SHP77 (cell line): ENCODE measurements at regions not wholly inside any gene's neighbourhood (a gene's known extent, or its start where the extent isn't known, plus 50 kb on each side); places are given as distances from the start of the nearest gene placed in this dataset.
"Not testable (repeated sequence)": the region's sequence is repeated elsewhere in the genome, so short reads cannot be mapped to it uniquely, and the experiment has no call there.

ENCODE experiments used
- DNase-seq, 2 experiments: peaks; one replicate each; lab custom pipeline; 2025; lab: John Stamatoyannopoulos, UW

- no peak for DNase-seq
Observed at GRCh38 chr4:30837861-30838260, 117.7 kb downstream of the PCDH7 start.

DNA sequence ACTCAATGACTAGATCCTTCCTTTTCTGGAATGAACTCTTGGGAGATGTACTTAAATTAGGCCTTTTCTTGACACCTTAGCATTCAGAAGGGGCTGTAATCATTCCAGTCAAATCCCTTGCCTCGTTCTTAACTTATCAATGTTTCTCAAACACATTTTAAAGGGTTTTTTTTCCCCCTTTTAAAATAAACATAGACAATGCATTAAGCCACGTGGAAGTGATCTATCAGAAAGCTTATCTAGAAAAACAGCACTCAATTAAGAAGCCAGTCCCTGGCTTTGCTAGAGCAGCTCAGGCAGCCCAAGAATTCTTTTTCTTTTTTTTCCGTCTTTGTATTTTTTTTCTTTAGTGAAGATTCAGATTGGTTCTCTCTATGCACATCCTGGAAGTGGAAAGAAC is 118.2 kb downstream of the PCDH7 start:
- no peak for DNase-seq

GRCh38 chr4:30839583-30840520 is 119.7 kb downstream of the PCDH7 start:
- no peak for DNase-seq

DNA sequence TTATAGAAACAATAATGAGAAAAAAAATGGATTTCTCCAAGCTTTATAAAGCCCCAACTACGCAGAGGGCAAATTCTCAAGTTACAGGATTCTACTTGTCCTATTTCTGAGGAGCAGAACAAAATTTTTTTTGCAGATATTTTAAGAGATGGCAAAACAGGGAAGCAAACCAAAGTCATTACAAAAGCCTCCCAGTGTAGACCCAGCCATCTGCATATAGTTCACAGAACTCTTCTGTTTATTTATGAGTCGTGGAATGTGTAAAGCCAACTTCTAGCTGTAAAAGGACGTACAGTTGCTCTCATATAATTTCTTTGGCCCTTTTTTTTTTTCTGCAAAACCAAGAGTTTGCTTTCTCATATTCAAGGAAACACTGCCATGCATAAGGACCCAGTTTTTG is 120.4 kb downstream of the PCDH7 start:
- DNase-seq: no peak

DNA sequence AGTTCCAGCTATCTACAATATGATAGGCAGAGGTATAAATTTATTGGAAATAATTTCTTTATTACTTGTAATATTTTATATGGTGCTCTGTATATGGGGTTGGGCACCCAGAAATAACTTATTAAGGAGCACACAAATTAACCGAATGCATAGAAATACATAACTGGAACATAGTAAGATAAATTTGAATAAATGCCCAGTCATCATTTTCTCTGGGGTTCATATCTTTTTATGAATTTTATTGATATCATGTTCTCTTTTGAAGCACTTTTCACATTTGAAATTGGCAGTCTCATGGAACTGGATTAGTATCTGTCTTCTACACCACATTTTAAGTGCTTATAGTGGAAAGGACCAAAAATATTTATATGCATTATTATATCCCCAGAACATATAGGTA is 122.0 kb downstream of the PCDH7 start:
- no peak for DNase-seq

GRCh38 chr4:30842689-30843088 is 122.5 kb downstream of the PCDH7 start:
- no peak for DNase-seq

DNA sequence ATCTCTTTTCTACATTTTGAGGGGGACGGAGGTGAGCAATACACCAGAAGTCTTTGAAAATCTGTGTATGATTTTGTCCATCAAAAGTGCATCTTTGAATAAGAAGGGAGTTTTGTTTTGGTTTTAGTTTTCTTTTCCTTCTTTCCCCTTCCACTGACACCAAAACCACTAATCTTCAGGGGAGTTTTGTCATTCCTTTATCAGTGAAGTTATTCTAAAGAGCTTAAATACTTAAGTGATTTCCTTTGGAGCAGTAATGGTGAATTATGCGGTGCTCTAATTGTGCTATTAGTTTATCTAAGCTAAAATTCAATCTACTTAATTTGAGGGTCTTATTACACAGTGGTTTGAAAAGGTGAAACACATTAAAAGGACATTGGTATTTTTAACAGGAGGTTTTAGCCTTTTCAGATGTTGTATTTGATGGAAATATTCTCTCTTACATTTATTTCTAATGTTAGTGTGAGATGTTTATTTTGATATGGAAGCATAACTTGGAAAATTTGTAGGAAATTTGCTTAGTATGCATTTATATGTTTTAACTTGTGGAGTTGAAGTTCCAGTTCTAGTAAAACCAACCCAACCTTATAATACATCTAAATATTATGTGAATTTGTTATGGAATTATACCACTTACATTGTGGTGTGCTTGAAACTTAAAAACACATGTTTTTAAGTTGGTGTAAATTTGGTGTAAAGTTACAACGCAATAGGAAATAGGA is 124.9 kb downstream of the PCDH7 start:
- DNase-seq: no peak

- no peak for DNase-seq
Observed at GRCh38 chr4:30847167-30847566, 127.0 kb downstream of the PCDH7 start.

- no peak for DNase-seq
Observed at GRCh38 chr4:30847958-30848357, 127.8 kb downstream of the PCDH7 start.

GRCh38 chr4:30854531-30854930 is 134.4 kb downstream of the PCDH7 start:
- DNase-seq: no peak

DNA sequence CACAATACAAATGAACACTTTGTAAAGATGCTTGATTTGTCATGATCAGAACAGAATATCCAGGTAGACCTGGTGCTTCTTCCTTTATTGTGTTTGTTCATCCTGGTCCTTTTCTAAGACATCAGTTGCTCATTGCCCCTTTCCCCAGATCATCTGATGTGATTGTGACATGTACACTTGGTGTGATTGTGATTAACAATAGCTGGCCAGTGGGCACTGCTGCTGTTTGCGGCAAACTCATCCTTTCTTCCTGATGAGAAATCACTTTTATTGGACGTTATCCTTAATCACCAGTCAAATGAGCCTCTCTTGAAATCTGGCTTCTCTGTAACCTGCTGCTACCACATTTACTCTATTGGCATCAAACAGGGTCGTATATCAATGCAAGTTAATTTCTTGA is 135.1 kb downstream of the PCDH7 start:
- no peak for DNase-seq

- no peak for DNase-seq
Observed at GRCh38 chr4:30856795-30857564, 136.8 kb downstream of the PCDH7 start.

GRCh38 chr4:30860978-30861377 is 140.8 kb downstream of the PCDH7 start:
- no peak for DNase-seq

GRCh38 chr4:30862196-30862595 is 142.0 kb downstream of the PCDH7 start:
- no peak for DNase-seq

DNA sequence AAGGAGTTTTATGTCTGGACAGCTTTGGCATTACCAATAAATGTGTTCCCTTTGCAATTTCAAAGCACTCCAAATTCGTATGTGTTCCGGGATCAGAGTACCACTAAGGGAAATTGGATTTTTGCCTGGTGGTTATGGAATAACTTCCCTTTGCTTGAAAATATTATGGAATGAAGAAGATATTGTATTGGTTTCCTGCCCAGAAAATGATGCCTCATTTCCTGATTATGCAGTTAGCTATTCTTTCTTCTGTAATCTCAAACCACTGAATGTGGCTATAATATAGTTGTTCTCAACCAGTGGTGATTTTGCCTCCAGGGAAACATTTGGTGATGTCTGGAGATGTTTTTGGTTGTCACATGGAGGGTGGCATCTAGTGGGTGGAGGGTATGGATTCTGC is 142.9 kb downstream of the PCDH7 start:
- no peak for DNase-seq

DNA sequence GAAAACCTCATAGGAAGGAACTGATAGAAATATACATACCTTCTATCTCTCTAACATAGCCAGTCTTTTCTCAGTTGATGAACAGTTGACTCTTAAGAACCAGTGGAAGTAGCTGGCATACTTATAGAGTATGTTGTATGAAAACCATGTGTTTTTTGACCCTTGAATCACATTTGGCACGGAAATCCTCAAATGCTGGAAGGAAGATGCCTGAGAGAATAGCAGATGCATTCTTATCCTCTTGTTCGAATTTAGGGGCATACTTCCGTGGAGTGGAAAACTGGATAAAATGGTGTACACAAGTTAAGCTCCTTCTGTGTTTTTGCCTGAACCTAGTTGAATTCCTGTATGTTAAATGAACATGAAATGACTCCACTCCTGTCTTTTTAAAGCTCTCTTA is 145.5 kb downstream of the PCDH7 start:
- no peak for DNase-seq

GRCh38 chr4:30866346-30866745 is 146.2 kb downstream of the PCDH7 start:
- DNase-seq: no peak

- no peak for DNase-seq
Observed at GRCh38 chr4:30866907-30867306, 146.7 kb downstream of the PCDH7 start.

DNA sequence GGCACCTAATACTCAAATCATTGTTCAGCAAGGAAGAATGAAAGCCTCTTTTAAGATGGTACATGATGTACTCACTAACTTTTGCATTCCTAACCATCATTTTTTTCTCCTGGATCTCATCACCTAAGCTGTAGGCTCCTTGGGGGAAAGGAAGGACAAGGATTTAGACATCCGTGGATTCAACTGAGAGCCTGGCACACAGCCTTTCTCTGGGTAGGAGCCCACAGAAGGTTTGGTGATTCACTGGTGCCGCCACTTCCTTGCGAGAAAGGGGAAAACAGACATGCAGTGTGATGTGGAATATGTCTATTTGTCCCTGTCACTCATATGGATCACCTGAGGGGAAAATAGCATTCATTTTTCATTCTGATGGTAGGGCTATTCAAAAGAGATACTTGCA is 147.3 kb downstream of the PCDH7 start:
- DNase-seq: no peak

DNA sequence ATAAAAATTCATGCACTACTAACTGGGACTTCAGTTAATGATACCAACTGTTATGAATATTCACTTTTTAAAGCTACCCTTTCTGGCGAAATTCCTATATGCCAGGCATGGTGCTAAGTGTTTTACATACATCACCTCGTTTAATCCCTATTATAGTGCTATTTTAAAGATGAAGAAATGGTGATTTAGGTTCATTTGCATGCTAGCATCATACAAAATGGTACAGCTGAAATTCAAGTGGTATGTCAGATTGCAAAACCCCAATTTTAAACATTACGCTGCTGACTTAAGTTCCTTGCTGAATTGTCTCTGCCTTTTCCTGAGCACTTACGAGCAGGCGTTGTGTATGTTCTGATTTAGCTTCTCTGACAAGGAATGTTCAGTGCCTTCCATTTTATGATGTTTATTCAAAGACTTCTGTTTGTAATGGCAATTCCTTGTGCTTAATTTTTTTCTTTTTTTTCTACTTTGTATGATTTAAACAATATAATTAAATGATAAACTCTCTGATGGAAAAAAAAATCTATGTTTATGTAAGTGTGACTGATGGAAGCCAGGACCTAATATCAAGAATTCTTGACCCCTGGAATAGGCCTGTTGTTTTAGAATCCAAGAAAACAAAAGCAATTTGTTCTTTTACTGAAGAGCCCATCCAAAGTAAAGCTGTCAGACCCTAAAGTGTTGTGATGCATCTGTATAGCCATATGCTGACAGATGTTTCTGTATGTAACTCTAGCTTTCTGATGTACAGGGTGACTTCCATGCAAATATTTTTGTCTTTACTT is 148.1 kb downstream of the PCDH7 start:
- no peak for DNase-seq

DNA sequence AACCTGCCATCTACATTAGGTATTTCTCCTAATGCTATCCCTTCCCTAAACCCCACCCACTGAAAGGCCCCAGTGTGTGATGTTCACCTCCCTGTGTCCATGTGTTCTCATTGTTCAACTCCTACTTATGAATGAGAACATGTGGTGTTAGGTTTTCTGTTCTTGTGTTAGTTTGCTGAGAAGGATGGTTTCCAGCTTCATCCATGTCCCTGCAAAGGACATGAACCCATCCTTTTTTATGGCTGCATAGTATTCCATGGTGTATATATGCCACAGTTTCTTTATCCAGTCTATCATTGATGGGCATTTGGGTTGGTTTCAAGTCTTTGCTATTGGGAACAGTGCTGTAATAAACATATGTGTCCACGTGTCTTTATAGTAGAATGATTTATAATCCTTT is 149.2 kb downstream of the PCDH7 start:
- not testable (repeated sequence) for DNase-seq

GRCh38 chr4:30870513-30870912 is 150.3 kb downstream of the PCDH7 start:
- DNase-seq: no peak
